Spinal cord (tissue), 9 donors: ENCODE measurements at regions not wholly inside any gene's neighbourhood (a gene's known extent, or its start where the extent isn't known, plus 50 kb on each side); places are given as distances from the start of the nearest gene placed in this dataset.

Experiments
- DNase-seq, 6 donors: peaks; one replicate each; pipeline versions ENCODE4 v3.0.0 to v3.0.0-alpha.2; 2013 to 2015; ENCODE audit warnings: low spot score in 6 of 6, low read depth in 4 of 6
- H3K27ac ChIP-seq: one replicate; pipeline ENCODE4 v1.5.1; 2013; ENCODE audit warnings: low read depth, low read length, control low read depth
- H3K27me3 ChIP-seq: one replicate; pipeline ENCODE4 v1.6.1; 2013; ENCODE audit warnings: low read length; ENCODE audit not compliant: control insufficient read depth, insufficient read depth
- H3K36me3 ChIP-seq: one replicate; pipeline ENCODE4 v1.6.1; 2013; ENCODE audit warnings: low read length; ENCODE audit not compliant: control insufficient read depth, insufficient read depth
- H3K4me1 ChIP-seq: one replicate; pipeline ENCODE4 v1.6.1; 2013; ENCODE audit warnings: low read length; ENCODE audit not compliant: control insufficient read depth, insufficient read depth
- H3K4me3 ChIP-seq: one replicate; pipeline ENCODE4 v1.5.1; 2013; ENCODE audit warnings: low read depth, low read length, control low read depth
- H3K9me3 ChIP-seq: one replicate; pipeline ENCODE4 v1.6.1; 2013; ENCODE audit warnings: low read length; ENCODE audit not compliant: control insufficient read depth, insufficient read depth
- WGBS: methylation state at CpG from one replicate; pipeline ENCODE4 v1.1.5; 2013; ENCODE audit warnings: missing lambda C conversion rate; ENCODE audit not compliant: insufficient coverage; 5-methylcytosine and 5-hydroxymethylcytosine counted together
- donor health status: healthy.

GRCh38 chr1:58391056-58391455, 155.5 kb downstream of the OMA1 start:
- 61% methylated on average over 3 of the region's 5 CpGs for WGBS
- H3K36me3 ChIP-seq: no peaks in the 10 kb centered on the region
- no peak overlapping the region for H3K4me3 ChIP-seq
- no peaks in the 10 kb centered on the region for H3K27me3 ChIP-seq
- peaks cover 2% of the 10 kb centered on the region for H3K4me1 ChIP-seq
- DNase-seq: no peak
- H3K27ac ChIP-seq: no peak overlapping the region
- no peaks in the 10 kb centered on the region for H3K9me3 ChIP-seq

- no peaks in the 10 kb centered on the region for H3K36me3 ChIP-seq
- no CpG with 5 or more reads among the region's 1 CpG for WGBS
- no peaks in the 10 kb centered on the region for H3K9me3 ChIP-seq
- H3K4me3 ChIP-seq: no peak overlapping the region
- H3K4me1 ChIP-seq: no peaks in the 10 kb centered on the region
- no peak for DNase-seq
- H3K27me3 ChIP-seq: no peaks in the 10 kb centered on the region
- no peak overlapping the region for H3K27ac ChIP-seq
These were observed 156.4 kb downstream of the OMA1 start for GRCh38 chr1:58390091-58390490.

GRCh38 chr1:58380345-58380744, 166.2 kb downstream of the OMA1 start:
- H3K27me3 ChIP-seq: no peaks in the 10 kb centered on the region
- H3K36me3 ChIP-seq: no peaks in the 10 kb centered on the region
- H3K4me3 ChIP-seq: no peak overlapping the region
- H3K4me1 ChIP-seq: no peaks in the 10 kb centered on the region
- H3K27ac ChIP-seq: no peak overlapping the region
- no CpG with 5 or more reads among the region's 2 CpGs for WGBS
- peaks cover 3% of the 10 kb centered on the region for H3K9me3 ChIP-seq
- no peak for DNase-seq

- no peak for DNase-seq
- H3K9me3 ChIP-seq: no peaks in the 10 kb centered on the region
- no peaks in the 10 kb centered on the region for H3K4me1 ChIP-seq
- no peaks in the 10 kb centered on the region for H3K27me3 ChIP-seq
- H3K27ac ChIP-seq: no peak overlapping the region
- no peaks in the 10 kb centered on the region for H3K36me3 ChIP-seq
- H3K4me3 ChIP-seq: no peak overlapping the region
These were observed 179.3 kb downstream of the OMA1 start for GRCh38 chr1:58367217-58367616.

GRCh38 chr1:58365328-58365727, 181.2 kb downstream of the OMA1 start:
- DNase-seq: no peak
- 100% methylated on average over 2 of the region's 2 CpGs for WGBS
- Histone ChIP-seq H3K9me3 (no peaks in the 10 kb centered on the region), H3K36me3 (no peaks in the 10 kb centered on the region), H3K27me3 (no peaks in the 10 kb centered on the region), H3K4me3 (no peak overlapping the region), H3K4me1 (no peaks in the 10 kb centered on the region), H3K27ac (no peak overlapping the region)

GRCh38 chr1:58363585-58363984, 182.9 kb downstream of the OMA1 start:
- no peaks in the 10 kb centered on the region for H3K27me3 ChIP-seq
- 100% methylated on average over 1 of the region's 3 CpGs for WGBS
- no peak overlapping the region for H3K4me3 ChIP-seq
- peak in 1 of 6 donors; percentile 18 for DNase-seq
- no peaks in the 10 kb centered on the region for H3K36me3 ChIP-seq
- no peaks in the 10 kb centered on the region for H3K9me3 ChIP-seq
- no peaks in the 10 kb centered on the region for H3K4me1 ChIP-seq
- H3K27ac ChIP-seq: no peak overlapping the region

GRCh38 chr1:58361134-58361533, 185.4 kb downstream of the OMA1 start:
- DNase-seq: no peak
- no peak overlapping the region for H3K27ac ChIP-seq
- H3K4me3 ChIP-seq: no peak overlapping the region
- no peaks in the 10 kb centered on the region for H3K9me3 ChIP-seq
- WGBS: 42% methylated on average over 2 of the region's 2 CpGs
- no peaks in the 10 kb centered on the region for H3K36me3 ChIP-seq
- H3K27me3 ChIP-seq: no peaks in the 10 kb centered on the region
- H3K4me1 ChIP-seq: no peaks in the 10 kb centered on the region

GRCh38 chr1:58358346-58358745, 188.2 kb downstream of the OMA1 start:
- Histone ChIP-seq H3K4me1 (no peaks in the 10 kb centered on the region), H3K36me3 (no peaks in the 10 kb centered on the region), H3K4me3 (no peak overlapping the region), H3K9me3 (no peaks in the 10 kb centered on the region), H3K27me3 (no peaks in the 10 kb centered on the region), H3K27ac (no peak overlapping the region)
- DNase-seq: peak in 3 of 6 donors; percentile 5 to 70 (median 70)
- WGBS: no CpG with 5 or more reads among the region's 4 CpGs

GRCh38 chr1:58356402-58356801, 190.1 kb downstream of the OMA1 start:
- Histone ChIP-seq H3K4me1 (no peaks in the 10 kb centered on the region), H3K27ac (no peak overlapping the region), H3K9me3 (no peaks in the 10 kb centered on the region), H3K27me3 (no peaks in the 10 kb centered on the region), H3K36me3 (no peaks in the 10 kb centered on the region), H3K4me3 (no peak overlapping the region)
- WGBS: 88% methylated on average over 2 of the region's 2 CpGs
- no peak for DNase-seq

- Histone ChIP-seq H3K36me3 (no peaks in the 10 kb centered on the region), H3K9me3 (no peaks in the 10 kb centered on the region), H3K4me1 (no peaks in the 10 kb centered on the region), H3K27ac (no peak overlapping the region), H3K4me3 (no peak overlapping the region), H3K27me3 (no peaks in the 10 kb centered on the region)
- WGBS: no CpG with 5 or more reads among the region's 2 CpGs
- no peak for DNase-seq
These were observed 193.4 kb downstream of the OMA1 start for GRCh38 chr1:58353168-58353567.
